Eye (tissue), 1 donor: ENCODE measurements at regions not wholly inside any gene's neighbourhood (a gene's known extent, or its start where the extent isn't known, plus 50 kb on each side); places are given as distances from the start of the nearest gene placed in this dataset.

Experiments
- DNase-seq: peaks from one replicate; pipeline ENCODE4 v3.0.0-alpha.2; 2015

DNA sequence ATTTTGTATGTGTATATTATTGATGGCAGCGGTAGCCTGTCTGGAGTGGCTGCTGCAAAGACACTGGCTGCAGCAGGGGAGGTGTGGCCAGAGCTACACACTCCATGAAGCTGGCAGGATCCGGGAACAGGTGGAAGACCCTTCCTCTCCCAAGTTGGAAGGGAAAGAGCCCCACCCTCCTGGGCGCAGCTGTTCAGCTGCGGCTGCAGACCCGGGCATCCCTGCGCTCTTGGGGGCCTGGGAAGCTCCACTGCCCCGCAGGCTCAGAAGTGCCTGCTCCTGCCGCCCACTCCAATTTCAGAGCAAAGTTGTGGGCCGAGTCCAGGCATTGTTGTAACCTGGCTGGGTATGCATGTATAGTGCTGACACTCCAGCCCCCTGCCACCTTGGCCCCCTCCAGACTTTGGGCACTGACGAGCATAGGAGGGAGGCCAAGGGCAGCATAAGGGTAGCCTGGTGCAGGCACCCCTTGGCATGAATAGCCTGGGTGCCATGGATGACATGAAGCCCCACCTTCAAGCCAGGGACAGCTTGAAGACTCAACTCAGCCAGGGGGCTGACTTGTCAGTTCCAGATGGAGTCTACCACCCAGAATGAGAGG lies 90.7 kb upstream of the TMEM168 start:
- DNase-seq = no peak

DNA sequence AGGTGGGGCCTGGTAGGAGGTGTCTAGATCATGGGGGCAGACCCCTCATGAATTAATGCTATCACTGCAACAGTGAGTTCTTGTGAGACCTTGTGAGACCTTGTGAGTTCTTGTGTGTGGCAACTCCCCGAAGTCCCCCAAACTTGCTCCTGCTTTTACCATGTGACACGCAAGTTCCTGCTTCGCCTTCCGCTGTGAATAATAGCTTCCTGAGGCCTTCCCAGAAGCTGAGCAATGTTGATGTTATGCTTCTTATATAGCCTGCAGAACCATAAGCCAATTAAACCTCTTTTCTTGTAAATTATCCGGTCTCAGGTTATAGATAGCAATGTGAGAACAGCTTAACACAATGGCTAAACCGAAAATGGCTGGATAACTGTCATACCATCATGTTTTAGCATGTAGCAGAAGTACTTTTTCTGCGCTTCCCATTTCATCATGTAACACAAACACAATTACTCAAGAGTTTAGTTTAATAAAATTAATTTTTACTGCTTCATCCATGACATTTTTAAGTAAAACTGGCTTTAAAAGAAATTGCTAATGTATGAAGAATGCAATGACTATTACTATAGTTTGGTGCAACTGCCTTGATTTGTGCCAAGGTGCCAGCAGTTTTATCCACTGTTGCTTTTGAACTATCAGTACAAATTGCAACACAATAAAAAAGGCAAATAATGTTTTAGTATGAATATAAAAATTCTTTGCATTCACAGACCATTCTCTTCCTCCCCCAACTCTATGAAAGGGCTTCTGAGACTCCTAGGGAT lies 87.7 kb upstream of the TMEM168 start:
- DNase-seq = no peak

DNA sequence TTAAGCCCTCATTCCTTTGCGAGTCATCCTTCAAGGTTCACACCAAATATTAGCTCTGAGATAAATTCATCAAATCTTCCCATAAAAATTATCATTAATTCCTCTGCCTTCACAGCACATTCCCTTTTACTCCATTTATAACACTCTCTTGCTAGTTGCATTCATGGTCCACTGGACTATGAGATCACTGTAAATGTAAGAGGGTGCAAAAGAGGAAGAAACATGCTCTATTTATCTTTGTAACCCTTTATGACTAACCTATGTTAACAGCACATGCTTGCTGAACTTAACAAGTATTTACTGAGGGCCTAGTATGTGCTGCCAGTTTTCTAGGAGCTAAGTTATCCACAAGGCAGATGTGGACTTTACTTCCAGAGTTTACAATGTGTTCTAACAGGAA lies 86.7 kb upstream of the TMEM168 start:
- DNase-seq = no peak

- no peak for DNase-seq
These were observed 84.7 kb upstream of the TMEM168 start for GRCh38 chr7:112874909-112875308.

- no peak for DNase-seq
These were observed 83.8 kb upstream of the TMEM168 start for GRCh38 chr7:112873831-112874553.

- DNase-seq = no peak
These were observed 79.0 kb upstream of the TMEM168 start for GRCh38 chr7:112869111-112869774.

DNA sequence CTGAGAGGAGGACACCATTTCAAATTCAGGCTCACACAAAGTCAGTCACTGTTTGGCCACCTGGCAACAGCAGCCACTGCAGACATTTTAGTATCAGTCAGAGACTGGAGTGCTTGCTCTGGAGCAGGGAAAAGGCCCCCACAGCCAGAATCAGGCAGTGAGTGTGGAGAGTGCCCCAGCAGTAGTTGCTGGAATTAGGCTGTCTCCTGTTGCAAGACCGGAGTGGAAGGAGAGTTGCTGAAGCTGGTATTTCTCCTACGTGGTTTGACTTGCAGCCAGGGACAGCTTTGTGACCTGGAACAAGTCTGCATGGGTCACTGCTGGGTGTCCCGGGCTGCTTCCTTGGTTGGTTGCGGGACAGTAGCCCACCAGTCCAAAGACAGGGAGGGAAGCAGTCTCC lies 78.4 kb upstream of the TMEM168 start:
- no peak for DNase-seq

DNA sequence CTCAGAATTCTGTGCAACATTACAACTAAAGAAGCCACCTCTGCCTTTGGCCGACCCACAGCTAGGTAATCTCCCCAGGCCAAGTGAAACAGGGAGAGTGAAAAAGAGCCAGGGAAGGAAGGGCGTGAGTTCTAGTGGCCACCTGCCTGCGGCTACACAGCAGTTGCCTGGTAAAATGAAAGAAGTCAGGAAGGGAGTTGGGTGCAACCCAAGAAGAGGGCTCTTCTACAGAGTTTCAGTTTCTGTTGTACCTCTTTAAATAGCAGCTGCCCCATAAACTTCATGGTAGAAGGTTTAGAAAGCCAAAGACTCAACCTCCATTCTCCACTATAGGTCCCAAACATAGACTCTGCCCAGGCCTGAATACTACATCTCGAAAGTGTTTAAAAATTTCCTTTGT lies 76.2 kb upstream of the TMEM168 start:
- no peak for DNase-seq

DNA sequence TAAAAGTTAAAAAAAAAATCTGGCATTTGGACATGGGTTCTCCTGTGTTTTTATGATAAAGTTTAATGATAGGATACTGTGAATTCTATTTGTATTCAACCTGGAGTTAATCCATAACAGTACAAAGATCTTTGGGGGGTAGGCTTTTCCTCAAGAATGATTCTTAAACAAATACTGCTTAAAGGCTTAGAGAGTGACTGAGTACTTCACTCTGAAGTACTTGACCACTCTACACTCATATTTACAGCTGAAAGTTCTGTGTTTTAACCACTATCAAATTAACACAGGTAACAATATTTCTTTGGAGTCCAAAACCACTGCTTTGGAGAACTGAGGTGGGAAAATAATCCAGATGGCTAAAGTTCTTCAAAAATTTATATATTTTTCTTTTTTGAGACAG lies 74.2 kb upstream of the TMEM168 start:
- DNase-seq = no peak

- DNase-seq = no peak
These were observed 68.6 kb upstream of the TMEM168 start for GRCh38 chr7:112858838-112859237.

DNA sequence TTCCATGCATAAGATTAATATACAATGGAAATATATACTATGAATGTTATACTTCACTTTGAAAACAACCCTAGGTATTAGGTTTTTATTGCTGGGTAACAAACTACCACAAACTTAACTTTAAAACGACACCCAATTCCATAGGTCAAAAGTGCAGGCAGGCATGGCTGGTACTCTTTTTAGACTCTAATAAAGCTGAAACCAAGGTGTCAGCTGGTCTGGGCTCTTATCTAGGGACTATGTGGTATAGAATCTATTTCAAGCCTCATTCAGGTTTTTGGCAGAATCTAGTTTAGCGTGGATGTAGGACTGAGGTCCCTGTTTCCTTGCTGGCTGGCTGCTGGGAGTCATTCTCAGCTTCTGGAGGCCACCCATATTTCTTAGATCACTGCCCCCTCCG lies 65.0 kb upstream of the TMEM168 start:
- DNase-seq = no peak

- no peak for DNase-seq
These were observed 64.0 kb upstream of the TMEM168 start for GRCh38 chr7:112854169-112854568.

- DNase-seq = no peak
These were observed 63.2 kb upstream of the TMEM168 start for GRCh38 chr7:112853422-112853821.

DNA sequence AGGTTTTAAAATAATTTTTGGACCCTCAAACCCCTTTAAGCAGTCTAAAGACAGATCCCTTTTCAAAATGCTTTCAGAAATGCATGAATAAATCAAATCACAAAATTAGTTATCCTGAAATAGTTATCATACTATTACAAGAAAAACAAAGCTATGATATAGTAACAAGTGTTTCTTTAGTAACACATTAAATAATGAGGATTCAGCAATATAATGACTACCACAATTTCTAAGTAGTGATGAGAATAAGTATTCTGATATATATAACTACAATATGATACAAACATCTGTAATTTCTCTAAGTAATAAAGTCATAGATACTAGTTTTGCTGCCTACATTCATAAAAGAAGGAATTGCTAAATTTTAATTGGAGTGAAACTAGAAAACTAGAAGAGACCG lies 53.0 kb upstream of the TMEM168 start:
- no peak for DNase-seq
